CD14-positive monocyte (primary cell): ENCODE measurements at regions not wholly inside any gene's neighbourhood (a gene's known extent, or its start where the extent isn't known, plus 50 kb on each side); places are given as distances from the start of the nearest gene placed in this dataset.
A peak's percentile ranks its signal among the peaks of the same experiment; 100 is the strongest.

Experiments
- DNase-seq, 3 donors: peaks; one replicate each; pipeline ENCODE4 v3.0.0-alpha.2; 2011 to 2022
- H2AFZ ChIP-seq: 2 replicates; pipeline ENCODE4 v1.6.0; 2012; ENCODE audit warnings: mild to moderate bottlenecking, low read depth, low read length, inconsistent platforms; ENCODE audit not compliant: insufficient read depth, poor library complexity, severe bottlenecking
- H3K27ac ChIP-seq, 2 donors: 1 replicate in 1 of 2; 2 replicates in 1 of 2; pipeline ENCODE4 v1.5.1; 2012 to 2013; ENCODE audit warnings: low read length in 2 of 2, control low read depth in 1 of 2, inconsistent platforms in 1 of 2, low read depth in 1 of 2, mild to moderate bottlenecking in 1 of 2
- H3K27me3 ChIP-seq, 2 donors: one replicate each; pipeline versions ENCODE4 v1.6.0 to v1.6.1; 2011 to 2013; ENCODE audit warnings: low read length in 2 of 2; ENCODE audit not compliant: control insufficient read depth in 2 of 2, insufficient read depth in 2 of 2
- H3K36me3 ChIP-seq, 2 donors: replicated peaks in 1 of 2; 1 replicate in 1 of 2; 2 replicates in 1 of 2; pipeline versions ENCODE4 v1.5.1 to v1.6.1; 2012 to 2013; ENCODE audit warnings: low read length in 2 of 2, control low read depth in 1 of 2, inconsistent platforms in 1 of 2, mild to moderate bottlenecking in 1 of 2; ENCODE audit not compliant: insufficient read depth in 2 of 2, control insufficient read depth in 1 of 2
- H3K4me1 ChIP-seq, 2 donors: 1 replicate in 1 of 2; 2 replicates in 1 of 2; pipeline versions ENCODE4 v1.5.1 to v1.6.1; 2012 to 2013; ENCODE audit warnings: low read length in 2 of 2, control low read depth in 1 of 2, inconsistent platforms in 1 of 2, mild to moderate bottlenecking in 1 of 2, moderate library complexity in 1 of 2; ENCODE audit not compliant: insufficient read depth in 2 of 2, control insufficient read depth in 1 of 2
- H3K4me2 ChIP-seq: replicated peaks from 2 replicates; pipeline ENCODE3; 2012; ENCODE audit warnings: low read length, moderate library complexity, mild to moderate bottlenecking; ENCODE audit not compliant: poor library complexity, severe bottlenecking; ENCODE audit errors: extremely low read depth
- H3K4me3 ChIP-seq, 3 experiments: fragments of 200-600 bp in 1 of 3; sonication (generic) in 1 of 3; replicated peaks in 1 of 3; 1 replicate in 2 of 3; 2 replicates in 1 of 3; pipeline ENCODE4 v1.5.1; 2011 to 2013; ENCODE audit warnings: low read length in 3 of 3, mild to moderate bottlenecking in 3 of 3, control low read depth in 2 of 3, low read depth in 2 of 3, inconsistent platforms in 1 of 3, moderate library complexity in 1 of 3
- H3K79me2 ChIP-seq: 2 replicates; pipeline ENCODE4 v1.6.0; 2012; ENCODE audit warnings: mild to moderate bottlenecking, control low read depth, inconsistent platforms, low read length, moderate library complexity; ENCODE audit not compliant: insufficient read depth
- H3K9ac ChIP-seq: 2 replicates; pipeline ENCODE4 v1.6.0; 2017; ENCODE audit warnings: low read length, mild to moderate bottlenecking; ENCODE audit not compliant: insufficient read depth, poor library complexity, severe bottlenecking
- H3K9me3 ChIP-seq, 2 donors: replicated peaks in 1 of 2; 1 replicate in 1 of 2; 2 replicates in 1 of 2; pipeline versions ENCODE4 v1.5.1 to v1.6.1; 2012 to 2013; ENCODE audit warnings: low read length in 2 of 2, control low read depth in 1 of 2; ENCODE audit not compliant: control insufficient read depth in 1 of 2, insufficient read depth in 1 of 2
- H4K20me1 ChIP-seq: 2 replicates; pipeline ENCODE4 v1.6.0; 2012; ENCODE audit warnings: mild to moderate bottlenecking, low read length, control low read depth, moderate library complexity; ENCODE audit not compliant: insufficient read depth
- H3K27ac Mint-ChIP-seq, 7 donors: one replicate each; pipeline ENCODE4 v1.8.0; 2020; ENCODE audit warnings: mild to moderate bottlenecking in 7 of 7, mixed read lengths in 7 of 7, moderate library complexity in 6 of 7, inconsistent platforms in 2 of 7
- H3K27me3 Mint-ChIP-seq, 3 donors: one replicate each; pipeline ENCODE4 v1.8.0; 2021 to 2022; ENCODE audit warnings: low read depth in 3 of 3, mild to moderate bottlenecking in 3 of 3, mixed read lengths in 3 of 3, moderate library complexity in 3 of 3, inconsistent platforms in 1 of 3
- H3K36me3 Mint-ChIP-seq, 2 donors: one replicate each; pipeline ENCODE4 v1.8.0; 2020; ENCODE audit warnings: mixed read lengths in 2 of 2, inconsistent platforms in 1 of 2, mild to moderate bottlenecking in 1 of 2
- H3K4me1 Mint-ChIP-seq: one replicate; pipeline ENCODE4 v1.8.0; 2020; ENCODE audit warnings: mild to moderate bottlenecking, mixed read lengths
- H3K4me3 Mint-ChIP-seq, 2 donors: one replicate each; pipeline ENCODE4 v1.8.0; 2020; ENCODE audit warnings: mild to moderate bottlenecking in 2 of 2, mixed read lengths in 2 of 2, moderate library complexity in 1 of 2
- H3K9me3 Mint-ChIP-seq, 7 donors: one replicate each; pipeline ENCODE4 v1.8.0; 2020 to 2022; ENCODE audit warnings: mixed read lengths in 7 of 7, mild to moderate bottlenecking in 6 of 7, moderate library complexity in 6 of 7, inconsistent platforms in 2 of 7
- WGBS: methylation state at CpG from one replicate; pipeline ENCODE4 v1.1.5; 2013; ENCODE audit warnings: missing lambda C conversion rate; ENCODE audit not compliant: insufficient coverage; 5-methylcytosine and 5-hydroxymethylcytosine counted together
- intact Hi-C, 2 donors: fragments of 100-400 bp; cut with micrococcal nuclease; formaldehyde crosslinking; loops; one replicate each; pipeline versions ENCODE4 v1.15.0 to v1.15.1; 2023
- TF ChIP-seq, protein P1 (sequence below): fragments of 200-600 bp; IDR thresholded peaks from one replicate; pipeline ENCODE4 v1.8.0; 2022; ENCODE audit warnings: antibody characterized with exemption, mild to moderate bottlenecking

- H3K9me3 Mint-ChIP-seq = no peaks in the 10 kb centered on the region
- Histone ChIP-seq H3K4me2 (peak overlapping the region; percentile 77), H3K4me3 (peak overlapping the region; percentile 28 to 66 (median 29)), H3K79me2 (no peaks in the 10 kb centered on the region), H3K27ac (peak overlapping the region in 1 of 2 donors; percentile 80), H3K9ac (peak overlapping the region; percentile 27), H3K36me3 (no peaks in the 10 kb centered on the region), H3K9me3 (no peaks in the 10 kb centered on the region), H3K27me3 (no peaks in the 10 kb centered on the region), H3K4me1 (peaks cover 20 to 25% of the 10 kb centered on the region in 2 donors), H4K20me1 (no peaks in the 10 kb centered on the region), H2AFZ (peak overlapping the region; percentile 73)
- intact Hi-C loops = no loop called here
- DNase-seq = peak in 2 of 3 donors; percentile 40 to 41
- peak overlapping the region; percentile 83 to 95 (median 87) for H3K27ac Mint-ChIP-seq
- H3K27me3 Mint-ChIP-seq = peaks cover 0 to 2% (median 2%) of the 10 kb centered on the region in 3 donors
- H3K36me3 Mint-ChIP-seq = no peaks in the 10 kb centered on the region
- peak overlapping the region; percentile 71 to 90 for H3K4me3 Mint-ChIP-seq
- H3K4me1 Mint-ChIP-seq = peaks cover 24% of the 10 kb centered on the region
- TF ChIP-seq, protein P1, sequence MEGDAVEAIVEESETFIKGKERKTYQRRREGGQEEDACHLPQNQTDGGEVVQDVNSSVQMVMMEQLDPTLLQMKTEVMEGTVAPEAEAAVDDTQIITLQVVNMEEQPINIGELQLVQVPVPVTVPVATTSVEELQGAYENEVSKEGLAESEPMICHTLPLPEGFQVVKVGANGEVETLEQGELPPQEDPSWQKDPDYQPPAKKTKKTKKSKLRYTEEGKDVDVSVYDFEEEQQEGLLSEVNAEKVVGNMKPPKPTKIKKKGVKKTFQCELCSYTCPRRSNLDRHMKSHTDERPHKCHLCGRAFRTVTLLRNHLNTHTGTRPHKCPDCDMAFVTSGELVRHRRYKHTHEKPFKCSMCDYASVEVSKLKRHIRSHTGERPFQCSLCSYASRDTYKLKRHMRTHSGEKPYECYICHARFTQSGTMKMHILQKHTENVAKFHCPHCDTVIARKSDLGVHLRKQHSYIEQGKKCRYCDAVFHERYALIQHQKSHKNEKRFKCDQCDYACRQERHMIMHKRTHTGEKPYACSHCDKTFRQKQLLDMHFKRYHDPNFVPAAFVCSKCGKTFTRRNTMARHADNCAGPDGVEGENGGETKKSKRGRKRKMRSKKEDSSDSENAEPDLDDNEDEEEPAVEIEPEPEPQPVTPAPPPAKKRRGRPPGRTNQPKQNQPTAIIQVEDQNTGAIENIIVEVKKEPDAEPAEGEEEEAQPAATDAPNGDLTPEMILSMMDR = no peak
- WGBS = 0% methylated on average over 1 of the region's 2 CpGs
Measured at GRCh38 chr10:64040781-64041180, 519.6 kb downstream of the REEP3 start.

GRCh38 chr10:64041185-64041988 is 520.2 kb downstream of the REEP3 start:
- H3K4me2 ChIP-seq = peak overlapping the region; percentile 77
- peak overlapping the region; percentile 21 to 80 for H3K27ac ChIP-seq

More at GRCh38 chr10:64041185-64041988, 520.2 kb downstream of the REEP3 start:
- no peaks in the 10 kb centered on the region for H3K79me2 ChIP-seq
- H3K27me3 ChIP-seq = no peaks in the 10 kb centered on the region
- Mint-ChIP-seq H3K4me1 (peaks cover 22% of the 10 kb centered on the region), H3K36me3 (no peaks in the 10 kb centered on the region), H3K4me3 (peak overlapping the region; percentile 71 to 90), H3K9me3 (no peaks in the 10 kb centered on the region), H3K27ac (peak overlapping the region; percentile 83 to 95 (median 87)), H3K27me3 (peaks cover 0 to 2% (median 2%) of the 10 kb centered on the region in 3 donors)
- H4K20me1 ChIP-seq = no peaks in the 10 kb centered on the region
- WGBS = 23% methylated on average over 38 of the region's 43 CpGs
- peak; percentile 69 to 81 (median 74) for DNase-seq
- TF ChIP-seq, protein P1 = peak; percentile 100
- H3K4me3 ChIP-seq = peak overlapping the region; percentile 28 to 66 (median 29)
- peaks cover 20 to 24% of the 10 kb centered on the region in 2 donors for H3K4me1 ChIP-seq
- intact Hi-C loops = no loop called here
- H3K9ac ChIP-seq = peak overlapping the region; percentile 27
- no peaks in the 10 kb centered on the region for H3K36me3 ChIP-seq
- H3K9me3 ChIP-seq = no peaks in the 10 kb centered on the region
- peak overlapping the region; percentile 73 for H2AFZ ChIP-seq
